Central memory CD8-positive, alpha-beta T cell (primary cell): ENCODE measurements at regions not wholly inside any gene's neighbourhood (a gene's known extent, or its start where the extent isn't known, plus 50 kb on each side); places are given as distances from the start of the nearest gene placed in this dataset.

Experiments
- ATAC-seq: fragments of 150-1000 bp; cut with Tn5 transposase; replicated peaks from 2 replicates; pipeline ENCODE4 v1.10.0; 2022; ENCODE audit warnings: mild to moderate bottlenecking, moderate FRiP score, moderate number of reproducible peaks; ENCODE audit not compliant: poor library complexity, severe bottlenecking; ENCODE audit errors: extremely low read depth
- DNase-seq, 2 donors: peaks; one replicate each; pipeline ENCODE4 v3.0.0; 2021; ENCODE audit warnings: low spot score in 2 of 2
- H3K27ac Mint-ChIP-seq: one replicate; pipeline ENCODE4 v1.8.0; 2022; ENCODE audit warnings: low read depth, mild to moderate bottlenecking, moderate library complexity, mixed read lengths
- H3K27me3 Mint-ChIP-seq: one replicate; pipeline ENCODE4 v1.8.0; 2022; ENCODE audit warnings: mixed read lengths
- H3K36me3 Mint-ChIP-seq: one replicate; pipeline ENCODE4 v1.8.0; 2022; ENCODE audit warnings: mild to moderate bottlenecking, moderate library complexity, mixed read lengths; ENCODE audit not compliant: insufficient read depth
- H3K4me1 Mint-ChIP-seq: one replicate; pipeline ENCODE4 v1.8.0; 2022; ENCODE audit warnings: mixed read lengths
- H3K4me3 Mint-ChIP-seq: one replicate; pipeline ENCODE4 v1.8.0; 2022; ENCODE audit warnings: mild to moderate bottlenecking, moderate library complexity, mixed read lengths
- H3K9me3 Mint-ChIP-seq: one replicate; pipeline ENCODE4 v1.8.0; 2022; ENCODE audit warnings: mixed read lengths

DNA sequence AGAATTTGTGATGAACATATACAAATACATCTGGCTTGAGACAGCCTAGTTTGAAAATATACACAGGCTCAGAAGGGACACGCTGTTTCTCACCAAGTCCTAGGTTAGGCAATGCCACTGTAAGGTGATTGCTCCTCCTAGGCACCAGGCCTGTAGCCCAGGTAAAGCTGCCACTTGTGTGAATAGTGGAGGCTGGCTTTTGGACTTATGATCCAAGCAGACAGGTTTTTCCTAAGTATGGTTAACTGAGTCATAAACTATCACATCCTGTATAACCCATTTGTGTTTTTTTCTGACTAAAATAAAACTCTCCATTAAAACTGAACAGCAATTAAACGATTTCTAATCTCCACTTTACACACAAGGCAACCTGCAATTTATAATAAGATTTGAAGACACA, 81.0 kb downstream of the SEMA4F start:
- peaks cover 65% of the 10 kb centered on the region for H3K27me3 Mint-ChIP-seq
- H3K36me3 Mint-ChIP-seq = no peaks in the 10 kb centered on the region
- ATAC-seq (no peak), DNase-seq (no peak)
- H3K9me3 Mint-ChIP-seq = peaks cover 6% of the 10 kb centered on the region
- H3K27ac Mint-ChIP-seq = no peak overlapping the region
- H3K4me3 Mint-ChIP-seq = no peak overlapping the region
- H3K4me1 Mint-ChIP-seq = no peaks in the 10 kb centered on the region

DNA sequence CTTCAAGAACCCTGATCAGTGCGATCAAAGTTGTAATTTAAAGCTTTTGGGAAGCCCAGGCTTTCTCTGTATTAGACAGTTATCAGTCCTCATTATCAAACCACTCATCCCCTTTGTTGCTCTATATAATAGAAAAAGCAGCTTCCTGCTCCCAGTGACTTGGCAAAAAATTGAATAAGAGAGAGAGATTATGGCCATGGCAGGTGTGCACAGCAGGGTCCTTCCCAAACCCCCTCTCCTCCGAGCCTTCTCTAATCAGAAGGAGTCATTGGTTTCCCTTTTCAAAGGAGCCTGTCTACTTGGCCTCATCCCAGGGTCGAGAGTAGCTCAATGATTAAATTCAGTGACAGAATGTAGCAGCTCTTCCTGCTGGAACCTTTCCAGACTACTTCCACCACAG, 81.5 kb downstream of the SEMA4F start:
- no peaks in the 10 kb centered on the region for H3K4me1 Mint-ChIP-seq
- H3K27ac Mint-ChIP-seq = no peak overlapping the region
- DNase-seq (no peak), ATAC-seq (no peak)
- H3K36me3 Mint-ChIP-seq = no peaks in the 10 kb centered on the region
- peaks cover 6% of the 10 kb centered on the region for H3K9me3 Mint-ChIP-seq
- peaks cover 60% of the 10 kb centered on the region for H3K27me3 Mint-ChIP-seq
- H3K4me3 Mint-ChIP-seq = no peak overlapping the region

DNA sequence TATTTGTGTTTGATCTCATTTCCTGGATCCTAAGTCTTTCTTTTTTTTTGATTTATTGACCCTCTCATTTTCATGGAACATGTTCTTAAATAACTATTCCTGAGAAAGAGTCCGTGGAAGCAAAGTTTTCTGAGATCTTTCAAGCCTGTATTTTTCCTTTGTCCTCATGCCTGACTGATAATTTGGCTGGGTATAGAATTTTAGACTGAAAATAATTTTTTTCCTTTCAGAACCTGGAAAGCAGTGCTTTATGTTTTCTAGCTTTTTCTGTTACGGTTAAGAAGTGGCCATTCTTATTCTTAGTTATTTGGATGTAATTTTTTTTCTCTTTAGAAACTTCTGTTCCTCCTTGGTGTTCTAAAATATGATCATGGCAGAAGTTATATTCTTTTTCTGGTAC, 82.5 kb downstream of the SEMA4F start:
- Mint-ChIP-seq H3K36me3 (no peaks in the 10 kb centered on the region), H3K4me1 (no peaks in the 10 kb centered on the region)
- ATAC-seq = no peak

DNA sequence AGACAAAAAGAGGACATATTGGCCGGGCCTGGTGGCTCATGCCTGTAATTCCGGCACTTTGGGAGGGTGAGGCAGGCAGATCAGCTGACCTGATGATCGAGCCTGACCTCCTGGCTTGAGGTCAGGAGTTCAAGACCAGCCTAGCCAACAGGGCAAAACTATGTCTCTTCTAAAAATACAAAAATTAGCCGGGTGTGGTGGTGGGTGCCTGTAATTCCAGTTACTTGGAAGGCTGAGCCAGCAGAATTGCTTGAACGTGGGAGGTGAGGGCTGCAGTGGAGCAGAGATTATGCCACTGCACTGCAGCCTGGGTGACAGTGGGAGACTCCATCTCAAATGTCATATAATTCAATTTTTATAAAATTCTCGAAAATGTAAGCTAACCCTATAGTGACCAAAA, 84.5 kb downstream of the SEMA4F start:
- H3K36me3 Mint-ChIP-seq = no peaks in the 10 kb centered on the region
- no peak for DNase-seq
- no peak overlapping the region for H3K4me3 Mint-ChIP-seq
- H3K27me3 Mint-ChIP-seq = peaks cover 57% of the 10 kb centered on the region
- ATAC-seq = no peak
- no peak overlapping the region for H3K27ac Mint-ChIP-seq
- peaks cover 6% of the 10 kb centered on the region for H3K9me3 Mint-ChIP-seq
- no peaks in the 10 kb centered on the region for H3K4me1 Mint-ChIP-seq

More for the DNA sequence above, 82.5 kb downstream of the SEMA4F start:
- no peak overlapping the region for H3K4me3 Mint-ChIP-seq
- H3K9me3 Mint-ChIP-seq = peaks cover 6% of the 10 kb centered on the region
- no peak for DNase-seq
- no peak overlapping the region for H3K27ac Mint-ChIP-seq
- peaks cover 53% of the 10 kb centered on the region for H3K27me3 Mint-ChIP-seq

DNA sequence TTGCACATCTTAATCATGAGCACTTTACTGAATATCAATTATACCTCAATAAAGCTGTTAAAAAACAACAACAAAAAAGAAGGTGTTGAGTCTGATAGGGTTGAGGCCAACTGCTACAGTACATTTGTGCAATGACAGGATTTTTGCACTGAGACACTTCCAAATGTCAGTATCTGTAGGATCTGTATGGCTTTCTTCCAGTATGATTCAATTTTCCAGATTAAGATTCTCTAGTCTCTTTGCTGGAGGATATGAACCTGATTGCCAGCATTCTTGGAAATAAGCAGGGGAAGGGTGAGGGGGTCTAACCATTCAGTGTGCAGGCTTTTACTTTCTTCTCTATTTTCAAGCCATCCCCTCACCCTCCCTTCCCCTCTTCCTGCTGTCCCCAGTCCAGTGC, 85.1 kb downstream of the SEMA4F start:
- no peak overlapping the region for H3K4me3 Mint-ChIP-seq
- peaks cover 52% of the 10 kb centered on the region for H3K27me3 Mint-ChIP-seq
- ATAC-seq = no peak
- no peaks in the 10 kb centered on the region for H3K4me1 Mint-ChIP-seq
- no peak overlapping the region for H3K27ac Mint-ChIP-seq
- no peak for DNase-seq
- peaks cover 6% of the 10 kb centered on the region for H3K9me3 Mint-ChIP-seq
- no peaks in the 10 kb centered on the region for H3K36me3 Mint-ChIP-seq

DNA sequence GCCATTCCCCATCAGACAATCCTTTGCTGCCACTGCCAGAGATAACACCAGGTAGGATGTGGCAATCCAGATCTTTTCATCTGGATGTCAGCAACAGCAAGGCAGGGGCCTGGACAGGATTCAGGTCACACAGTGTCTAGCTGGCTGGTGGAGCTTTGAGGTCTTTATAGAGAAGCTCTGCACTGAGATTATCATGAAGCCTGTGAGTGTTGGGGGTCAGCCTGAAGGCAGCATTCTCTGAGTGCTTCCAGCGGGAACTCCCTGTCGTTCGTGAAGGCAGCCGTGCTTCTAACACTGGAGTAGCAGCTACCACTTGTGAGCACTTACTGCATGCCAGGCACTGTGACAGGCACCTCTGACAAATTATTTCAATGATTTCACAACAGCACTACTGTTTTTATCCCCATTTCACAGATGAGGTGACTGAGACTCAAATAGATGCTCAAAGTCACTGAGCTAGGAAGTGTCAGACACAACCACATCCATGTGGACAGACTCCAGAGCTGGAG, 85.7 kb downstream of the SEMA4F start:
- no peak for ATAC-seq
- DNase-seq = no peak
- H3K9me3 Mint-ChIP-seq = peaks cover 6% of the 10 kb centered on the region
- H3K27me3 Mint-ChIP-seq = peaks cover 46% of the 10 kb centered on the region
- H3K36me3 Mint-ChIP-seq = no peaks in the 10 kb centered on the region
- no peaks in the 10 kb centered on the region for H3K4me1 Mint-ChIP-seq
- H3K4me3 Mint-ChIP-seq = no peak overlapping the region
- H3K27ac Mint-ChIP-seq = no peak overlapping the region

DNA sequence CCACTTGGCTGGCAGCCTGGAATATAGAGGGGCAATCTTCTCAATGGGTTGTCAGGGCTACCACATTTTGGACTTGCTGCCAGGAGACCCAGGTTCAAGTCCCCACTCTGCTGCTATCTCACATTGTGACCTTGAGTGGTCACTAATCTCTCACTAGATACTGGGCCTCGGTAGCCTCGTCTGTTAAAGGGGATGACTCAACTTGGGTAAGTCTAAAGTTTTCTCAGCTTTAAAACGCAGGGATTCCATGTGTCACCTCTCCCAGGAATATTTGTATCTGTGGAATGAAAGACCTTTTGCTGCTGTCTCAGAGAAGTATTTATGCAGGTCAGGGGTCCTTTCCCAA, 86.3 kb downstream of the SEMA4F start:
- no peaks in the 10 kb centered on the region for H3K4me1 Mint-ChIP-seq
- peaks cover 43% of the 10 kb centered on the region for H3K27me3 Mint-ChIP-seq
- H3K9me3 Mint-ChIP-seq = peaks cover 6% of the 10 kb centered on the region
- no peak overlapping the region for H3K4me3 Mint-ChIP-seq
- ATAC-seq (no peak), DNase-seq (no peak)
- H3K27ac Mint-ChIP-seq = no peak overlapping the region
- H3K36me3 Mint-ChIP-seq = no peaks in the 10 kb centered on the region

DNA sequence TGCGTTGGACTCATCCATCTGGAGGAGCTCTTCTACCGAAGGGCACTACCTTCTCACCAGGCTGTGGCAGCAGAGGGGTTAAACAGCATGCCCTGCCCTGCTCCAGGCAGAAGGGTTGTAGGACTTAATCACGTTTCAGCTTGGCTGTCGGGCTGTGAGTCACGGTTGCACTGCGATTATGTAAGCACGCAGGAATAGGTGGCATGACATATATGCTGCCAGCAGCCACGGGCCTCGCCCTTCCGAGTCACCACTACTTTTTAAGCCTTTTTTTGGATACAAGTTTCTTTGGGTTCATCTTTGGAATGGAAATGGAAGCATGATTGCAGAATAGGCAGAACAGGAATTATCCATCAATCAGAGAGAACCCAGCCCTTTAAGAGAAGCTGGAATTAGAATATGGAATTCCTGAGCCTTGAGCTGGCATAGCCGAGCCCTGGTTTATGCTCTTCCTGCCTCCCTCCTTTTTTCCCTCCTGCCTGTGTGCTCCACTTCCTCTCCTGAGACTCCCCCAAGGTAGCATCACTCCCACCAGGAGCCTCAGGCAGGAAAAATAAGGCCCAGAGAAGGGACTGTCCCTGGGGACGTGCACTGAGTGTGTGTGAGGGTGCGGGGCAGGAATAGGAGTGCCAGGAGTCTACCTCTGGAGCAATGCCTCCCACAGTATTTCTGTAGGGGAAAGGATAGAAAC, 86.8 kb downstream of the SEMA4F start:
- H3K4me3 Mint-ChIP-seq = no peak overlapping the region
- no peak for DNase-seq
- ATAC-seq = no peak
- no peak overlapping the region for H3K27ac Mint-ChIP-seq
- H3K36me3 Mint-ChIP-seq = no peaks in the 10 kb centered on the region
- peaks cover 6% of the 10 kb centered on the region for H3K9me3 Mint-ChIP-seq
- peaks cover 38% of the 10 kb centered on the region for H3K27me3 Mint-ChIP-seq
- no peaks in the 10 kb centered on the region for H3K4me1 Mint-ChIP-seq

DNA sequence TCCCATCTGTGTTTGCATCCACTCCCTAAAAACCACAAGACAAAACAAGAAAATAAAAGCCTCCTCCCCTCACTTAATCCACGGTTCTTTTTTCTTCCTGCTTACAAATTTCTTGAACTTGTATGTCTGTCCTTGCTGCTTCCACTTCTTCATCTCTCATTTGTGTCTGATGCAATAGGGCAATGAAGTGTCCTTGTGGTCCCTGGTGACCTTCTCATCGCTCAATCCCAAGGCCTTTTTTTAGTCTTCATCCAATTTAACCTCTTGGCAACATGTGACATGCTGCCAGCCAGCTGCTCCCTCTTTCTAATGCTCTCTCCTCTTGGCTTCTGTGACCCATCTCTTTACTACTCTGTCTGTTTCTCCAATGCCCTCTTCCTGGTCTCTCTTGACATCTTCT, 87.6 kb downstream of the SEMA4F start:
- no peak overlapping the region for H3K4me3 Mint-ChIP-seq
- H3K27me3 Mint-ChIP-seq = peaks cover 31% of the 10 kb centered on the region
- H3K27ac Mint-ChIP-seq = no peak overlapping the region
- no peak for ATAC-seq
- H3K4me1 Mint-ChIP-seq = no peaks in the 10 kb centered on the region
- no peak for DNase-seq
- peaks cover 6% of the 10 kb centered on the region for H3K9me3 Mint-ChIP-seq
- H3K36me3 Mint-ChIP-seq = no peaks in the 10 kb centered on the region

DNA sequence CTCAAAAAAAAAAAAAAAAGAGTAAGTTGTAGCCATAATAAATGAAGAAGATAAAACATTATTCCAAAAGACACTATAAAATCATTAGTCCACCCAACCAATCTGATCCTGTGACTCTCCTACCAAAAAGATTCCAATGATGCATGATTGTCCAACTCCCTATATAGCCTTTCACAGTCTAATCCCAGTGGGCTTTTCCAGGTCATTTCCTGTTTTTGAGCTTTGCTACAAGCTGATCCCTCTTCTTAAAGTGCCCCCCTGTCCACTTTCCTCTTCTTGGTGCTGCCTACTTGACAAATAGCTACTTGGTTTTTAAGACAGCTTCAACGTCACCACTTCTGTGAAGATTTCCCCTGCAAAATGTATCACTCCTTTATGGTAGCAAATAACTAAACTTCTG, 88.4 kb downstream of the SEMA4F start:
- Mint-ChIP-seq H3K27me3 (peaks cover 26% of the 10 kb centered on the region), H3K4me3 (no peak overlapping the region), H3K27ac (no peak overlapping the region), H3K36me3 (no peaks in the 10 kb centered on the region), H3K4me1 (no peaks in the 10 kb centered on the region), H3K9me3 (no peaks in the 10 kb centered on the region)
- no peak for ATAC-seq
- DNase-seq = no peak

DNA sequence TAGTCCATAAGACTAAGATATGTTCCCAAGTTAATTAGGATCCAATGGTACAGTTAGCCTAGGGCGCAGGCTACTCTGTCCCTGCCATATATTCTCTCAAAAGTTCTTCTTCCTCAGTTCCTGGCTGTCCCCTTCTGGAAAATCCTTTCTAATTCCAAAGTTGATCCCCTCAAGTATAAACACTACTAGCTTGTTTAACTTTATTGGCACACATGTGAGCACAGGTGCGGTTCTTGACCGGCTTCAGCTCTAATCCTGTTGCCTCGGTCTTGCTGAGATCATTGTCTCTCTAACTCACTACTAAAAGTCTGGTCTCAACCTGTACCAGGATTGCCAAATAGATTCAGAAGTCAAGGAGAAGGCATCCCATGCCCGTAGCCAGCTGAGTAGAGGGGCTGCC, 89.0 kb downstream of the SEMA4F start:
- DNase-seq (no peak), ATAC-seq (no peak)
- H3K36me3 Mint-ChIP-seq = no peaks in the 10 kb centered on the region
- H3K27me3 Mint-ChIP-seq = peaks cover 29% of the 10 kb centered on the region
- H3K27ac Mint-ChIP-seq = no peak overlapping the region
- no peak overlapping the region for H3K4me3 Mint-ChIP-seq
- H3K4me1 Mint-ChIP-seq = no peaks in the 10 kb centered on the region
- H3K9me3 Mint-ChIP-seq = no peaks in the 10 kb centered on the region

DNA sequence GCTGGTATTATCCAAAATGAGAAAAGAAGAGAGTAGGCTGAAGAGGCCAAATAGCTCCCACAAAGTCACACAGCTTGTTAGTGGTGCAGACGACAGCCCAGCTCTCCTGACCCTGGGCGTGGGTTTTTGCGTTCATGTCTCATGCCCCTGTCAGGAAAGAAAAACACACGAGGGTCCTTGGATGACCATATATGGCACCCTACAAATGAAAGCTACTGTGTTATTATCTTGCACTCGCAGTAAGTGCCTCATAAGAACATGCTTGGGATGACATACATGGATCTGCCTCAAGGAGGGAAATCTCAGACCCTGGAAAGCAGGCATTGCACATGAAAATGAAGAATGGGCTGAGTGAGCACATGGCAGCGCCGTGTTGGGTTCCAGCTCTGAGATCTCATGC, 89.7 kb downstream of the SEMA4F start:
- Mint-ChIP-seq H3K9me3 (no peaks in the 10 kb centered on the region), H3K27ac (no peak overlapping the region), H3K36me3 (no peaks in the 10 kb centered on the region), H3K4me3 (no peak overlapping the region), H3K4me1 (no peaks in the 10 kb centered on the region), H3K27me3 (peaks cover 36% of the 10 kb centered on the region)
- ATAC-seq = no peak
- no peak for DNase-seq

DNA sequence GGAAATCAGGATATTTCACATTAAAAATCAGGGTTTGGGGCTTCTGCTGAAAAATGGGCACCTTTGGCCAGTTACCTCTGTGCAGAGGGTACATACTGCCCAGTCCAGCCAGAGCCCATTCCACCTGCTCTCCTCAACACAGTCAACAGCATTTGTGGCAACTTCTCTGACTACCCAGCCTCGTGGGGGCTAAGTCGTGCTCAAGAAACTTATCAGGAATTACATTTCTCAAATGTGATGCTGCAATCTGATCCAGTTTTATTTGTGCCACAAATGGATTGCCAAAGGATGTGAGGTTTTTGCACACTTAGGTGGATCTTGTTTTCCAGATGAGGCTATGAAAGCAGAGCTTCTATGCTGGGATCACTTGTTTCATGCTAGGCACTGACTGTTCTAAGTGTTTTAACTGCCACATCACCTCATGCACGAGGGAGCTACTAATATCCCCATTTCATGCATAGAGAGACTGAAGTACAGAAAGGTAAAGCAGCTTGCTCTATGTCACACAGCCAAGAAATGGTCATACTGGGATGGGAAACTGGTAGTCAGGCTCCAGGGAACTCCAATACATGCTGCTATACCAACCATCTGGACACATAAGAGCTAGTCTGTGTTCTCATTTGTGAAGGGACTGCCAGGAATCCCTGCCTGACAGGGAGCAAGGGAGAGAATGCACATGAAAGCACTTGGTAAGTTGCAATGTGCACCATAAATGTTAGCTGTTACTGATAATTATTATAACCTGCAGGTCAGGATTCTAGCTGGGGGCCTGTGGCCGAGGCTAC, 89.0 kb upstream of the HK2 start:
- H3K27ac Mint-ChIP-seq = no peak overlapping the region
- H3K4me3 Mint-ChIP-seq = no peak overlapping the region
- H3K27me3 Mint-ChIP-seq = peaks cover 48% of the 10 kb centered on the region
- H3K4me1 Mint-ChIP-seq = no peaks in the 10 kb centered on the region
- no peaks in the 10 kb centered on the region for H3K9me3 Mint-ChIP-seq
- DNase-seq (no peak), ATAC-seq (no peak)
- no peaks in the 10 kb centered on the region for H3K36me3 Mint-ChIP-seq
